ENCODE measurements at regions not wholly inside any gene's neighbourhood (a gene's known extent, or its start where the extent isn't known, plus 50 kb on each side); places are given as distances from the start of the nearest gene placed in this dataset.

GRCh38 chr9:28037968-28038367, 464.7 kb upstream of the C9orf72 start:
- no peak for DNase-seq
- 59 to 82% methylated on average over 1 of the region's 1 CpG for WGBS, 2 donors
- Histone ChIP-seq H3K36me3 (no peaks in the 10 kb centered on the region), H3K27me3 (no peaks in the 10 kb centered on the region), H3K4me3 (no peak overlapping the region), H3K27ac (no peak overlapping the region), H3K4me1 (no peaks in the 10 kb centered on the region), H3K9me3 (no peaks in the 10 kb centered on the region)
- TF ChIP-seq CTCF (IDR thresholded peaks at IDR 0.05) (no peak), POLR2A (IDR thresholded peaks at IDR 0.05) (no peak)
- intact Hi-C loops (cut with DNase I), result no loop called here

- Histone ChIP-seq H3K27ac (no peak overlapping the region), H3K9me3 (no peaks in the 10 kb centered on the region), H3K27me3 (no peaks in the 10 kb centered on the region), H3K4me3 (no peak overlapping the region), H3K36me3 (no peaks in the 10 kb centered on the region), H3K4me1 (no peaks in the 10 kb centered on the region)
- intact Hi-C loops (cut with DNase I), result no loop called here
- no peak for DNase-seq
- TF ChIP-seq POLR2A (IDR thresholded peaks at IDR 0.05) (no peak), CTCF (IDR thresholded peaks at IDR 0.05) (no peak)
- 77 to 80% methylated on average over 3 of the region's 3 CpGs for WGBS, 2 donors
These were observed 471.8 kb upstream of the C9orf72 start for GRCh38 chr9:28045051-28045450.

GRCh38 chr9:28050046-28050445, 476.8 kb upstream of the C9orf72 start:
- no peaks in the 10 kb centered on the region for H3K4me1 ChIP-seq
- no peak overlapping the region for H3K27ac ChIP-seq
- intact Hi-C loops (cut with DNase I), result no loop called here
- H3K9me3 ChIP-seq, result no peaks in the 10 kb centered on the region
- H3K27me3 ChIP-seq, result no peaks in the 10 kb centered on the region
- H3K4me3 ChIP-seq, result no peak overlapping the region
- DNase-seq, result no peak
- H3K36me3 ChIP-seq, result no peaks in the 10 kb centered on the region
- TF ChIP-seq CTCF (IDR thresholded peaks at IDR 0.05) (no peak), POLR2A (IDR thresholded peaks at IDR 0.05) (no peak)

GRCh38 chr9:28050941-28051340, 477.7 kb upstream of the C9orf72 start:
- Histone ChIP-seq H3K4me1 (no peaks in the 10 kb centered on the region), H3K27me3 (no peaks in the 10 kb centered on the region), H3K9me3 (no peaks in the 10 kb centered on the region), H3K27ac (no peak overlapping the region), H3K4me3 (no peak overlapping the region), H3K36me3 (no peaks in the 10 kb centered on the region)
- DNase-seq, result no peak
- TF ChIP-seq POLR2A (IDR thresholded peaks at IDR 0.05) (no peak), CTCF (IDR thresholded peaks at IDR 0.05) (no peak)
- intact Hi-C loops (cut with DNase I), result no loop called here
- WGBS, 2 donors, result 72 to 80% methylated on average over 2 of the region's 2 CpGs

- Histone ChIP-seq H3K27me3 (no peaks in the 10 kb centered on the region), H3K9me3 (no peaks in the 10 kb centered on the region), H3K36me3 (no peaks in the 10 kb centered on the region), H3K27ac (no peak overlapping the region), H3K4me1 (no peaks in the 10 kb centered on the region), H3K4me3 (no peak overlapping the region)
- DNase-seq, result no peak
- 72 to 74% methylated on average over 5 of the region's 5 CpGs for WGBS, 2 donors
- TF ChIP-seq POLR2A (IDR thresholded peaks at IDR 0.05) (no peak), CTCF (IDR thresholded peaks at IDR 0.05) (no peak)
- intact Hi-C loops (cut with DNase I), result no loop called here
These were observed 478.6 kb upstream of the C9orf72 start for GRCh38 chr9:28051559-28052503.
